ENCODE measurements at regions not wholly inside any gene's neighbourhood (a gene's known extent, or its start where the extent isn't known, plus 50 kb on each side); places are given as distances from the start of the nearest gene placed in this dataset.
A peak's percentile ranks its signal among the peaks of the same experiment; 100 is the strongest.

DNA sequence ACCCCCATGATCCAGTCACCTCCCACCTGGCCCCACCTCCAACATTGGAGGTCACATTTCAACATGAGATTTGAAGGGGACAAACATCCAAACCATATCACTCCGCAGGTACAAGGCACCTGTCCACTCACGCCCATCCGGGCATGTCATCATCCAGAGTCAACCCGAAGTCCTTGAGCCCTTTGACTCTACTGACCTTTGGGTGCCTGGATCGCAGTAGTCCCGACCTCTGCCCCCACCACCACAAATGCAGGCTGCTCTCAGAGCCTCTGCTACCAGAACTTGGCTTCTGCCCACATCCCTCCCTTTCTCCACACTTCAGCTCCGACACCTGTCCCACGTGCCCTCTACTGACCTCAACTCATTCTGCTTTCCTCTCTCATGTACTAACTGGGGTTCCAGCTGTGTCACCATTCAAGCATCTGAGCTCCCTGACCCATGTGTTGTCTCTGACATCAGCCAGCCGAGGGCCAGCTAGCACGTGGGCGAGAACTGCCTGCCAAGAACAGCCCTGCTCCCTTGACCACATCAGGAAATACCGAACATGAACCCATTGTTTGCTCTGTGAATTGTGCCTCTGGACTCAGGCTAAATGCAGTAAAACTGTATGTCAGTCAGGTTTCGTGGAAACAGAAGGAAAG, 498.3 kb upstream of the SULF2 start (continued):
- TF ChIP-seq, protein P1, sequence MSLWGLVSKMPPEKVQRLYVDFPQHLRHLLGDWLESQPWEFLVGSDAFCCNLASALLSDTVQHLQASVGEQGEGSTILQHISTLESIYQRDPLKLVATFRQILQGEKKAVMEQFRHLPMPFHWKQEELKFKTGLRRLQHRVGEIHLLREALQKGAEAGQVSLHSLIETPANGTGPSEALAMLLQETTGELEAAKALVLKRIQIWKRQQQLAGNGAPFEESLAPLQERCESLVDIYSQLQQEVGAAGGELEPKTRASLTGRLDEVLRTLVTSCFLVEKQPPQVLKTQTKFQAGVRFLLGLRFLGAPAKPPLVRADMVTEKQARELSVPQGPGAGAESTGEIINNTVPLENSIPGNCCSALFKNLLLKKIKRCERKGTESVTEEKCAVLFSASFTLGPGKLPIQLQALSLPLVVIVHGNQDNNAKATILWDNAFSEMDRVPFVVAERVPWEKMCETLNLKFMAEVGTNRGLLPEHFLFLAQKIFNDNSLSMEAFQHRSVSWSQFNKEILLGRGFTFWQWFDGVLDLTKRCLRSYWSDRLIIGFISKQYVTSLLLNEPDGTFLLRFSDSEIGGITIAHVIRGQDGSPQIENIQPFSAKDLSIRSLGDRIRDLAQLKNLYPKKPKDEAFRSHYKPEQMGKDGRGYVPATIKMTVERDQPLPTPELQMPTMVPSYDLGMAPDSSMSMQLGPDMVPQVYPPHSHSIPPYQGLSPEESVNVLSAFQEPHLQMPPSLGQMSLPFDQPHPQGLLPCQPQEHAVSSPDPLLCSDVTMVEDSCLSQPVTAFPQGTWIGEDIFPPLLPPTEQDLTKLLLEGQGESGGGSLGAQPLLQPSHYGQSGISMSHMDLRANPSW (CRISPR knock-in tag; IDR thresholded peaks at IDR 0.05; ENCODE audit: borderline replicate concordance) = no peak
- TF ChIP-seq, protein P2, sequence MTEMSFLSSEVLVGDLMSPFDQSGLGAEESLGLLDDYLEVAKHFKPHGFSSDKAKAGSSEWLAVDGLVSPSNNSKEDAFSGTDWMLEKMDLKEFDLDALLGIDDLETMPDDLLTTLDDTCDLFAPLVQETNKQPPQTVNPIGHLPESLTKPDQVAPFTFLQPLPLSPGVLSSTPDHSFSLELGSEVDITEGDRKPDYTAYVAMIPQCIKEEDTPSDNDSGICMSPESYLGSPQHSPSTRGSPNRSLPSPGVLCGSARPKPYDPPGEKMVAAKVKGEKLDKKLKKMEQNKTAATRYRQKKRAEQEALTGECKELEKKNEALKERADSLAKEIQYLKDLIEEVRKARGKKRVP (CRISPR knock-in tag; IDR thresholded peaks at IDR 0.05) = peak in 1 of 2 experiments; percentile 95; a peak in 2 of 4 replicates
- TF ChIP-seq, protein P3, sequence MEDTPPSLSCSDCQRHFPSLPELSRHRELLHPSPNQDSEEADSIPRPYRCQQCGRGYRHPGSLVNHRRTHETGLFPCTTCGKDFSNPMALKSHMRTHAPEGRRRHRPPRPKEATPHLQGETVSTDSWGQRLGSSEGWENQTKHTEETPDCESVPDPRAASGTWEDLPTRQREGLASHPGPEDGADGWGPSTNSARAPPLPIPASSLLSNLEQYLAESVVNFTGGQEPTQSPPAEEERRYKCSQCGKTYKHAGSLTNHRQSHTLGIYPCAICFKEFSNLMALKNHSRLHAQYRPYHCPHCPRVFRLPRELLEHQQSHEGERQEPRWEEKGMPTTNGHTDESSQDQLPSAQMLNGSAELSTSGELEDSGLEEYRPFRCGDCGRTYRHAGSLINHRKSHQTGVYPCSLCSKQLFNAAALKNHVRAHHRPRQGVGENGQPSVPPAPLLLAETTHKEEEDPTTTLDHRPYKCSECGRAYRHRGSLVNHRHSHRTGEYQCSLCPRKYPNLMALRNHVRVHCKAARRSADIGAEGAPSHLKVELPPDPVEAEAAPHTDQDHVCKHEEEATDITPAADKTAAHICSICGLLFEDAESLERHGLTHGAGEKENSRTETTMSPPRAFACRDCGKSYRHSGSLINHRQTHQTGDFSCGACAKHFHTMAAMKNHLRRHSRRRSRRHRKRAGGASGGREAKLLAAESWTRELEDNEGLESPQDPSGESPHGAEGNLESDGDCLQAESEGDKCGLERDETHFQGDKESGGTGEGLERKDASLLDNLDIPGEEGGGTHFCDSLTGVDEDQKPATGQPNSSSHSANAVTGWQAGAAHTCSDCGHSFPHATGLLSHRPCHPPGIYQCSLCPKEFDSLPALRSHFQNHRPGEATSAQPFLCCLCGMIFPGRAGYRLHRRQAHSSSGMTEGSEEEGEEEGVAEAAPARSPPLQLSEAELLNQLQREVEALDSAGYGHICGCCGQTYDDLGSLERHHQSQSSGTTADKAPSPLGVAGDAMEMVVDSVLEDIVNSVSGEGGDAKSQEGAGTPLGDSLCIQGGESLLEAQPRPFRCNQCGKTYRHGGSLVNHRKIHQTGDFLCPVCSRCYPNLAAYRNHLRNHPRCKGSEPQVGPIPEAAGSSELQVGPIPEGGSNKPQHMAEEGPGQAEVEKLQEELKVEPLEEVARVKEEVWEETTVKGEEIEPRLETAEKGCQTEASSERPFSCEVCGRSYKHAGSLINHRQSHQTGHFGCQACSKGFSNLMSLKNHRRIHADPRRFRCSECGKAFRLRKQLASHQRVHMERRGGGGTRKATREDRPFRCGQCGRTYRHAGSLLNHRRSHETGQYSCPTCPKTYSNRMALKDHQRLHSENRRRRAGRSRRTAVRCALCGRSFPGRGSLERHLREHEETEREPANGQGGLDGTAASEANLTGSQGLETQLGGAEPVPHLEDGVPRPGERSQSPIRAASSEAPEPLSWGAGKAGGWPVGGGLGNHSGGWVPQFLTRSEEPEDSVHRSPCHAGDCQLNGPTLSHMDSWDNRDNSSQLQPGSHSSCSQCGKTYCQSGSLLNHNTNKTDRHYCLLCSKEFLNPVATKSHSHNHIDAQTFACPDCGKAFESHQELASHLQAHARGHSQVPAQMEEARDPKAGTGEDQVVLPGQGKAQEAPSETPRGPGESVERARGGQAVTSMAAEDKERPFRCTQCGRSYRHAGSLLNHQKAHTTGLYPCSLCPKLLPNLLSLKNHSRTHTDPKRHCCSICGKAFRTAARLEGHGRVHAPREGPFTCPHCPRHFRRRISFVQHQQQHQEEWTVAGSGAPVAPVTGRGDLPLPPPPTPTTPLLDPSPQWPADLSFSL (CRISPR knock-in tag; IDR thresholded peaks at IDR 0.05) = no peak
- TF ChIP-seq ZNF232 (CRISPR knock-in tag; IDR thresholded peaks at IDR 0.05; ENCODE audit: borderline replicate concordance) (no peak), ZNF160 (CRISPR knock-in tag; IDR thresholded peaks at IDR 0.05) (no peak), PCBP1 (IDR thresholded peaks at IDR 0.05; ENCODE audit: borderline replicate concordance, low read depth, low read length) (no peak), HOXD1 (CRISPR knock-in tag; IDR thresholded peaks at IDR 0.05) (no peak), PAF1 (CRISPR knock-in tag; IDR thresholded peaks at IDR 0.05) (no peak), CERS6 (CRISPR knock-in tag; IDR thresholded peaks at IDR 0.05) (no peak), ZNF761 (CRISPR knock-in tag; conservative IDR thresholded peaks at IDR 0.05) (no peak), FOXO4 (CRISPR knock-in tag; conservative IDR thresholded peaks at IDR 0.05) (no peak), YY1 (IDR thresholded peaks at IDR 0.05; ENCODE audit: insufficient read depth, insufficient replicate concordance, low read depth, low read length) (peak; percentile 19)
- TF ChIP-seq, protein P4, sequence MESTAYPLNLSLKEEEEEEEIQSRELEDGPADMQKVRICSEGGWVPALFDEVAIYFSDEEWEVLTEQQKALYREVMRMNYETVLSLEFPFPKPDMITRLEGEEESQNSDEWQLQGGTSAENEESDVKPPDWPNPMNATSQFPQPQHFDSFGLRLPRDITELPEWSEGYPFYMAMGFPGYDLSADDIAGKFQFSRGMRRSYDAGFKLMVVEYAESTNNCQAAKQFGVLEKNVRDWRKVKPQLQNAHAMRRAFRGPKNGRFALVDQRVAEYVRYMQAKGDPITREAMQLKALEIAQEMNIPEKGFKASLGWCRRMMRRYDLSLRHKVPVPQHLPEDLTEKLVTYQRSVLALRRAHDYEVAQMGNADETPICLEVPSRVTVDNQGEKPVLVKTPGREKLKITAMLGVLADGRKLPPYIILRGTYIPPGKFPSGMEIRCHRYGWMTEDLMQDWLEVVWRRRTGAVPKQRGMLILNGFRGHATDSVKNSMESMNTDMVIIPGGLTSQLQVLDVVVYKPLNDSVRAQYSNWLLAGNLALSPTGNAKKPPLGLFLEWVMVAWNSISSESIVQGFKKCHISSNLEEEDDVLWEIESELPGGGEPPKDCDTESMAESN (CRISPR knock-in tag; conservative IDR thresholded peaks at IDR 0.05) = no peak
